ENCODE measurements at regions not wholly inside any gene's neighbourhood (a gene's known extent, or its start where the extent isn't known, plus 50 kb on each side); places are given as distances from the start of the nearest gene placed in this dataset.

DNA sequence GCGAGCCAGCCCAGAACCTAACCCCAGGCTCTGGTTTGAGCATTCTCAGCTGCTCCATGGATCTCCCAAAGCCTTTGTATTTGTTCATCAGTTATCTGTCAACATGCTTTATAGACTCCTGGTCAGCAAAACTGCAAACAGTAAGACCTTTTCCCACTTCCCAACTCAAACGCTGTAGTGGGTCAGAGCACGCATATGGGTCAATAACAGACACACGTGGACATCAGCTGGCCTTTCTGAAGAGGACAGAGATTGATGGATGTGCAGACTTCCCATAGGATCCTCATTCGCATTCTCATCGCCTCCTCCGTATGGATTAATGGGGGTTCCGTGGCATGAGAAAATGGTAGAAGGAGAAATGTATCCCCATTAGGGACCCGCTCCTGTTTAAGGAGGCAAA, 508.1 kb downstream of the EIPR1 start:
- Histone ChIP-seq H3K4me1 (no peaks in the 10 kb centered on the region), H3K9me3 (no peaks in the 10 kb centered on the region), H3K9ac (ENCODE audit: low read depth in 2 of 2, low read length in 2 of 2) (no peak overlapping the region), H3K27me3 (no peaks in the 10 kb centered on the region), H3K27ac (no peak overlapping the region), H3K4me3 (no peak overlapping the region), H3K36me3 (no peaks in the 10 kb centered on the region)
- no peak for DNase-seq
- intact Hi-C loops (cut with DNase I), result no loop called here
- TF ChIP-seq, protein P1, sequence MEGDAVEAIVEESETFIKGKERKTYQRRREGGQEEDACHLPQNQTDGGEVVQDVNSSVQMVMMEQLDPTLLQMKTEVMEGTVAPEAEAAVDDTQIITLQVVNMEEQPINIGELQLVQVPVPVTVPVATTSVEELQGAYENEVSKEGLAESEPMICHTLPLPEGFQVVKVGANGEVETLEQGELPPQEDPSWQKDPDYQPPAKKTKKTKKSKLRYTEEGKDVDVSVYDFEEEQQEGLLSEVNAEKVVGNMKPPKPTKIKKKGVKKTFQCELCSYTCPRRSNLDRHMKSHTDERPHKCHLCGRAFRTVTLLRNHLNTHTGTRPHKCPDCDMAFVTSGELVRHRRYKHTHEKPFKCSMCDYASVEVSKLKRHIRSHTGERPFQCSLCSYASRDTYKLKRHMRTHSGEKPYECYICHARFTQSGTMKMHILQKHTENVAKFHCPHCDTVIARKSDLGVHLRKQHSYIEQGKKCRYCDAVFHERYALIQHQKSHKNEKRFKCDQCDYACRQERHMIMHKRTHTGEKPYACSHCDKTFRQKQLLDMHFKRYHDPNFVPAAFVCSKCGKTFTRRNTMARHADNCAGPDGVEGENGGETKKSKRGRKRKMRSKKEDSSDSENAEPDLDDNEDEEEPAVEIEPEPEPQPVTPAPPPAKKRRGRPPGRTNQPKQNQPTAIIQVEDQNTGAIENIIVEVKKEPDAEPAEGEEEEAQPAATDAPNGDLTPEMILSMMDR (IDR thresholded peaks at IDR 0.05), result no peak

- no peak for DNase-seq
- intact Hi-C loops (cut with DNase I), result no loop called here
- H3K9ac ChIP-seq (ENCODE audit: low read depth in 2 of 2, low read length in 2 of 2), result no peak overlapping the region
- no peak overlapping the region for H3K27ac ChIP-seq
- no peaks in the 10 kb centered on the region for H3K9me3 ChIP-seq
- no peaks in the 10 kb centered on the region for H3K36me3 ChIP-seq
- no peak overlapping the region for H3K4me3 ChIP-seq
- H3K4me1 ChIP-seq, result no peaks in the 10 kb centered on the region
- TF ChIP-seq, protein P1 (IDR thresholded peaks at IDR 0.05), result no peak
- H3K27me3 ChIP-seq, result no peaks in the 10 kb centered on the region
Observed at GRCh38 chr2:2868085-2868484, 509.5 kb downstream of the EIPR1 start.

- H3K27me3 ChIP-seq, result no peaks in the 10 kb centered on the region
- DNase-seq, result no peak
- no peak overlapping the region for H3K4me3 ChIP-seq
- no peaks in the 10 kb centered on the region for H3K36me3 ChIP-seq
- no peak overlapping the region for H3K27ac ChIP-seq
- TF ChIP-seq, protein P1 (IDR thresholded peaks at IDR 0.05), result no peak
- intact Hi-C loops (cut with DNase I), result no loop called here
- H3K9ac ChIP-seq (ENCODE audit: low read depth in 2 of 2, low read length in 2 of 2), result no peak overlapping the region
- H3K9me3 ChIP-seq, result no peaks in the 10 kb centered on the region
- H3K4me1 ChIP-seq, result no peaks in the 10 kb centered on the region
Observed at GRCh38 chr2:2867397-2867979, 510.1 kb downstream of the EIPR1 start.

DNA sequence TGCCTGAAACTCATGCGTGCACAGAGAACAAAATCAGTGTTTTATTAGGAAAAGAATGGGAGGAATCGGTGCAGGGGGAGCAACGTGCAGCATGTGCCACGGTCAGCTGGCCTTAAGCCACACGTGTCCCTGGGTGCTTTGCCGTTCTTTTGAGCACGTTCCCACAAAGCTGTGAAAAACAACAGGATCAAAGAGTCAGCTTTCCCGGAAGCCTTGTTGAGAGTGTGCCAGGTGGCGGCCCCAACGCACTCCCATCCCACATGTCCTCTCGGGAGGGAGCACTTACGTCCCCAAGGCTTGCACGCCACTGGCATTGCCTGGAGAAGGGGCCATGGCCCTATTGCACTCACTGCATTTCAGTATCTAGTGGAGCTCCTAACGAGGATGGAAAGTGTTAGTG, 511.2 kb downstream of the EIPR1 start:
- intact Hi-C loops (cut with DNase I), result no loop called here
- Histone ChIP-seq H3K4me1 (no peaks in the 10 kb centered on the region), H3K27ac (no peak overlapping the region), H3K9ac (ENCODE audit: low read depth in 2 of 2, low read length in 2 of 2) (no peak overlapping the region), H3K36me3 (no peaks in the 10 kb centered on the region), H3K9me3 (no peaks in the 10 kb centered on the region), H3K4me3 (no peak overlapping the region), H3K27me3 (no peaks in the 10 kb centered on the region)
- TF ChIP-seq, protein P1 (IDR thresholded peaks at IDR 0.05), result no peak
- no peak for DNase-seq

DNA sequence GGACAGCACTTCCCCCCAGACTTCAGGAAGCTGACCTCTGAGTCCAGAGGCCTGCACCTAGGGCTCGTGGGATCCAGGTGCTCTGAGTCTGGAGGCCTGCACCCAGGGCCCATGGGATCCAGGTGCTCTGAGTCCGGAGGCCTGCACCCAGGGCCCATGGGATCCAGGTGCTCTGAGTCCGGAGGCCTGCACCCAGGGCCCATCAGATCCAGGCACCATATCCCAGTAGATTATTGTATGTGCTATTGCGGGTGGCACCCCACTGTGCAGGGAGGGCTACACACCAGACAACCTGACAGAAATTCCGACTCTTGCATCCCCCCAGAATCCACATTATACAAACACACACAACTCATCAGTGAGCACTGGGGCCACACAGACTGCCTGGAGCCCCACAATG, 515.2 kb downstream of the EIPR1 start:
- intact Hi-C loops (cut with DNase I), result no loop called here

More for the DNA sequence above, 515.2 kb downstream of the EIPR1 start:
- Histone ChIP-seq H3K9ac (ENCODE audit: low read depth in 2 of 2, low read length in 2 of 2) (no peak overlapping the region), H3K4me3 (no peak overlapping the region), H3K36me3 (no peaks in the 10 kb centered on the region), H3K27ac (no peak overlapping the region), H3K27me3 (no peaks in the 10 kb centered on the region), H3K9me3 (no peaks in the 10 kb centered on the region), H3K4me1 (no peaks in the 10 kb centered on the region)
- TF ChIP-seq, protein P1 (IDR thresholded peaks at IDR 0.05), result no peak
- DNase-seq, result no peak

Data from colonic mucosa (tissue), 4 donors.